Endodermal cell (in vitro differentiated cells): ENCODE measurements at regions not wholly inside any gene's neighbourhood (a gene's known extent, or its start where the extent isn't known, plus 50 kb on each side); places are given as distances from the start of the nearest gene placed in this dataset.

Experiments
- DNase-seq: peaks from one replicate; pipeline ENCODE4 v3.0.0-alpha.2; 2017
- H3K27ac ChIP-seq: 2 replicates; pipeline ENCODE4 v1.5.1; 2013; ENCODE audit warnings: mild to moderate bottlenecking, low read depth, low read length, moderate library complexity
- H3K27me3 ChIP-seq: 2 replicates; pipeline ENCODE4 v1.6.1; 2013; ENCODE audit warnings: mild to moderate bottlenecking, low read length, moderate library complexity; ENCODE audit not compliant: insufficient read depth, control insufficient read depth, poor library complexity, severe bottlenecking
- H3K36me3 ChIP-seq: 2 replicates; pipeline ENCODE4 v1.7.0; 2013; ENCODE audit warnings: mild to moderate bottlenecking, low read length, moderate library complexity; ENCODE audit not compliant: control insufficient read depth, insufficient read depth
- H3K4me1 ChIP-seq: one replicate; pipeline ENCODE4 v1.7.0; 2013; ENCODE audit warnings: low read length; ENCODE audit not compliant: control insufficient read depth, insufficient read depth
- H3K4me3 ChIP-seq: 2 replicates; pipeline ENCODE4 v1.5.1; 2013; ENCODE audit warnings: mild to moderate bottlenecking, low read length, moderate library complexity
- H3K9ac ChIP-seq: 2 replicates; pipeline ENCODE4 v1.6.1; 2013; ENCODE audit warnings: mild to moderate bottlenecking, low read length, moderate library complexity; ENCODE audit not compliant: poor library complexity, severe bottlenecking; ENCODE audit errors: extremely low read depth
- H3K9me3 ChIP-seq: 2 replicates; pipeline ENCODE4 v1.6.1; 2013; ENCODE audit warnings: mild to moderate bottlenecking, low read length, moderate library complexity; ENCODE audit not compliant: control insufficient read depth
- H3K27ac Mint-ChIP-seq: 2 replicates; pipeline ENCODE4 v1.8.0; 2020; ENCODE audit warnings: mixed read lengths
- H3K27me3 Mint-ChIP-seq: 2 replicates; pipeline ENCODE4 v1.8.0; 2021; ENCODE audit warnings: mild to moderate bottlenecking, mixed read lengths; ENCODE audit not compliant: insufficient read depth
- H3K36me3 Mint-ChIP-seq: 2 replicates; pipeline ENCODE4 v1.8.0; 2020; ENCODE audit warnings: low read depth, mixed read lengths
- H3K4me1 Mint-ChIP-seq: 2 replicates; pipeline ENCODE4 v1.8.0; 2020; ENCODE audit warnings: mixed read lengths
- H3K4me3 Mint-ChIP-seq: 2 replicates; pipeline ENCODE4 v1.8.0; 2020; ENCODE audit warnings: mild to moderate bottlenecking, moderate library complexity, mixed read lengths
- H3K9me3 Mint-ChIP-seq: 2 replicates; pipeline ENCODE4 v1.8.0; 2020; ENCODE audit warnings: mild to moderate bottlenecking, mixed read lengths
- WGBS, 2 experiments: methylation state at CpG; one replicate each; pipeline versions ENCODE4 v1.1.5 to v1.1.7; 2013; ENCODE audit warnings: missing lambda C conversion rate in 2 of 2, mixed read lengths in 1 of 2; ENCODE audit not compliant: insufficient coverage in 1 of 2, insufficient read length in 1 of 2; 5-methylcytosine and 5-hydroxymethylcytosine counted together
- TF ChIP-seq, protein P1 (sequence below): fragments of 200-600 bp; sonication (generic); conservative IDR thresholded peaks from 2 replicates; pipeline ENCODE4 v1.5.0; 2021; ENCODE audit warnings: antibody characterized with exemption, mild to moderate bottlenecking

DNA sequence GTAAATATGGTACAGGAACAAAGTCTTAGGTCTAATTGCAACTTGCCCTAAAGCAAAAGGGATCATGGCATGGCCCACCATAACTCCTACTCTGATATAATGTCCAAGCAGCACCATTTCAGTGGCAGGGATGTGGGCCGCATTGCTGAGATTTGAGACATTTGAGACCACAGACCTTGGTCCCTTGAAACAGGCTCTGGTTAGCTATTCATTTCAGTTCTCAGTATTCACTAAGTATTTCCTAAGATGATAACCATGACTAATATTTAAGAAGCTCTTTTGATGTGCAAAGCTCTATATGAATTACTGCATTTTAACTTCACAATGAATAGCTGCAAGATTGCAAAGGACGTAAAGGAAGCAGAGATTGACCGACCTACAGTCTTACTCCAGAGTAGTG lies 471.0 kb downstream of the SHISA9 start:
- Histone ChIP-seq H3K36me3 (no peaks in the 10 kb centered on the region), H3K4me3 (no peak overlapping the region), H3K9ac (no peak overlapping the region), H3K27ac (no peak overlapping the region), H3K4me1 (no peaks in the 10 kb centered on the region), H3K9me3 (peaks cover 14% of the 10 kb centered on the region), H3K27me3 (no peaks in the 10 kb centered on the region)
- TF ChIP-seq, protein P1, sequence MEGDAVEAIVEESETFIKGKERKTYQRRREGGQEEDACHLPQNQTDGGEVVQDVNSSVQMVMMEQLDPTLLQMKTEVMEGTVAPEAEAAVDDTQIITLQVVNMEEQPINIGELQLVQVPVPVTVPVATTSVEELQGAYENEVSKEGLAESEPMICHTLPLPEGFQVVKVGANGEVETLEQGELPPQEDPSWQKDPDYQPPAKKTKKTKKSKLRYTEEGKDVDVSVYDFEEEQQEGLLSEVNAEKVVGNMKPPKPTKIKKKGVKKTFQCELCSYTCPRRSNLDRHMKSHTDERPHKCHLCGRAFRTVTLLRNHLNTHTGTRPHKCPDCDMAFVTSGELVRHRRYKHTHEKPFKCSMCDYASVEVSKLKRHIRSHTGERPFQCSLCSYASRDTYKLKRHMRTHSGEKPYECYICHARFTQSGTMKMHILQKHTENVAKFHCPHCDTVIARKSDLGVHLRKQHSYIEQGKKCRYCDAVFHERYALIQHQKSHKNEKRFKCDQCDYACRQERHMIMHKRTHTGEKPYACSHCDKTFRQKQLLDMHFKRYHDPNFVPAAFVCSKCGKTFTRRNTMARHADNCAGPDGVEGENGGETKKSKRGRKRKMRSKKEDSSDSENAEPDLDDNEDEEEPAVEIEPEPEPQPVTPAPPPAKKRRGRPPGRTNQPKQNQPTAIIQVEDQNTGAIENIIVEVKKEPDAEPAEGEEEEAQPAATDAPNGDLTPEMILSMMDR, result no peak
- Mint-ChIP-seq H3K4me3 (no peak overlapping the region), H3K27ac (no peak overlapping the region), H3K36me3 (peaks cover 7% of the 10 kb centered on the region), H3K27me3 (no peaks in the 10 kb centered on the region), H3K4me1 (peaks cover 6% of the 10 kb centered on the region), H3K9me3 (peaks cover 23% of the 10 kb centered on the region)
- 99 to 100% methylated on average over 2 to 3 of the region's 3 CpGs for WGBS, 2 experiments
- DNase-seq, result no peak

DNA sequence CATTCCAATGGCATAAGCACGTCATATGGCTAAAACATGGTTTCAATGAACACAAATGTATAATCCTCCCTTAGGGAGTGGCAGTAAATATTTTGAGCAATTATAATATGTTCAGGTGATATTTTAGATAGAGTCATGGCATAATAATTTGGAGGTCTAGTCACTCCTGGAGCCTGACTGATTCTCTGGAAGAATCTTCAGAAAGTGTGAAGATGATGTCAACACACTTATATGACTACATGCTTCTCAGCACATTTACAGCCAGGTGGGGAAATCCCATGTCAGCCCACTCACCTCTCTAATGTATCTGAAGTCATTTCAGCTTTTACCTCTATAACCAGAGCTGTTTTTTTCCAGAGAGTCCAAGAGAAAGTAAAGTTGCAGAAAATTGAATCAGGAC lies 474.8 kb downstream of the SHISA9 start:
- no peaks in the 10 kb centered on the region for H3K4me1 Mint-ChIP-seq
- no peak overlapping the region for H3K27ac Mint-ChIP-seq
- no peak overlapping the region for H3K27ac ChIP-seq
- no peaks in the 10 kb centered on the region for H3K4me1 ChIP-seq
- H3K9me3 Mint-ChIP-seq, result peaks cover 31% of the 10 kb centered on the region
- no peak overlapping the region for H3K4me3 ChIP-seq
- TF ChIP-seq, protein P1, result no peak
- 89 to 93% methylated on average over 1 of the region's 1 CpG for WGBS, 2 experiments
- no peaks in the 10 kb centered on the region for H3K27me3 ChIP-seq
- peaks cover 12% of the 10 kb centered on the region for H3K36me3 Mint-ChIP-seq
- DNase-seq, result no peak
- no peaks in the 10 kb centered on the region for H3K27me3 Mint-ChIP-seq
- H3K4me3 Mint-ChIP-seq, result no peak overlapping the region
- no peaks in the 10 kb centered on the region for H3K36me3 ChIP-seq
- H3K9ac ChIP-seq, result no peak overlapping the region
- H3K9me3 ChIP-seq, result peaks cover 11% of the 10 kb centered on the region

DNA sequence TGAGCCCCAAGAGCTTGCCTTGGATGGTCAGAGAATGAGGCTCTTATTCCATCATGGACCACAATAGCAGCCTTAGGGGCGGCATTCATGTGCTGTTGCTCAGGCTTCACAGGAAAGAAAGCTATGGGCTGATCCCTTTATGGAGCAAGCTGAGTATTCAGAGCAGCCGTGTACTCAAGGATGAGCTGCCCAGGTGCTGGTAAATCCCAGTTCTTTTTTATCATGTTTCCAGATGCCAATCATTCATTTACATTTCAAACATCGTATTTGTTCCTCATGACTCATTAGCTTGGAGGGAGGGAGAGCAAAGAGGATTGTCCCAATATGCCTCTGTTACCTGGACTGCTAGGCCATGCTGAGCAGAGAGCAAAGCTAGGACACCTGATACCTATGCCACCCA lies 475.7 kb downstream of the SHISA9 start:
- TF ChIP-seq, protein P1, result no peak
- DNase-seq, result no peak
- no peak overlapping the region for H3K27ac Mint-ChIP-seq
- Histone ChIP-seq H3K27me3 (no peaks in the 10 kb centered on the region), H3K36me3 (no peaks in the 10 kb centered on the region), H3K9ac (no peak overlapping the region), H3K27ac (no peak overlapping the region), H3K4me3 (no peak overlapping the region), H3K4me1 (no peaks in the 10 kb centered on the region), H3K9me3 (peaks cover 15% of the 10 kb centered on the region)
- no peaks in the 10 kb centered on the region for H3K27me3 Mint-ChIP-seq
- peaks cover 14% of the 10 kb centered on the region for H3K36me3 Mint-ChIP-seq
- H3K9me3 Mint-ChIP-seq, result peaks cover 34% of the 10 kb centered on the region
- H3K4me3 Mint-ChIP-seq, result no peak overlapping the region
- 81 to 87% methylated on average over 3 of the region's 3 CpGs for WGBS, 2 experiments
- H3K4me1 Mint-ChIP-seq, result no peaks in the 10 kb centered on the region
